IgD-negative memory B cell (primary cell): ENCODE measurements at regions not wholly inside any gene's neighbourhood (a gene's known extent, or its start where the extent isn't known, plus 50 kb on each side); places are given as distances from the start of the nearest gene placed in this dataset.

Source experiments
- H3K27ac Mint-ChIP-seq, 3 donors: one replicate each; pipeline ENCODE4 v1.8.0; 2020 to 2022; ENCODE audit warnings: mild to moderate bottlenecking in 3 of 3, mixed read lengths in 3 of 3, moderate library complexity in 1 of 3
- H3K27me3 Mint-ChIP-seq: one replicate; pipeline ENCODE4 v1.8.0; 2021; ENCODE audit warnings: mixed read lengths
- H3K36me3 Mint-ChIP-seq: one replicate; pipeline ENCODE4 v1.8.0; 2020; ENCODE audit warnings: mild to moderate bottlenecking, mixed read lengths
- H3K4me1 Mint-ChIP-seq, 3 donors: one replicate each; pipeline ENCODE4 v1.8.0; 2020 to 2022; ENCODE audit warnings: mixed read lengths in 3 of 3, mild to moderate bottlenecking in 1 of 3
- H3K4me3 Mint-ChIP-seq, 4 donors: one replicate each; pipeline ENCODE4 v1.8.0; 2020 to 2022; ENCODE audit warnings: mild to moderate bottlenecking in 4 of 4, mixed read lengths in 4 of 4, moderate library complexity in 3 of 4
- H3K9me3 Mint-ChIP-seq, 3 donors: one replicate each; pipeline ENCODE4 v1.8.0; 2020 to 2021; ENCODE audit warnings: mixed read lengths in 3 of 3, mild to moderate bottlenecking in 1 of 3

DNA sequence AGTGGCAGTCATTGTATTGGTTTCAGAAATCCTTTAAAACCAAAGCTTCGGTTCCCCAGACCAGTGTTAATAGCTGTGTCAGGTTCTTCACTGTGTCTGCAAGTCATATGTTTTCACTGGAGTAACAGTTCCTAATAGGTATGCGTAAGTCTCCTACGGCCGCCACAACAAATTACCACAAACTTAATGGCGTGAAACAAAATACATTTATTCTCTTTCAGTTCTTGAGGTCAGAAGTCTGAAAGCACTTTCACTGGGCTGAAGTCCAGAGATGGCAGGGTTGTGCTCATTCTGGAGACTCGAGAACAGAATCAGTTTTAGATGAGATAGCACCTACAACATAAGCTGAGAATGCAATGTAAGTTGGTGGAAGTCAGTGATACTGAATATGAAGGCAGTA is 556.2 kb downstream of the TLE4 start:
- peaks cover 4% of the 10 kb centered on the region for H3K27me3 Mint-ChIP-seq
- no peak overlapping the region for H3K4me3 Mint-ChIP-seq
- peaks cover 9 to 18% (median 16%) of the 10 kb centered on the region in 3 donors for H3K4me1 Mint-ChIP-seq
- peak overlapping the region in 1 of 3 donors; percentile 44 for H3K27ac Mint-ChIP-seq
- peaks cover 3% of the 10 kb centered on the region for H3K36me3 Mint-ChIP-seq
- H3K9me3 Mint-ChIP-seq = no peaks in the 10 kb centered on the region

DNA sequence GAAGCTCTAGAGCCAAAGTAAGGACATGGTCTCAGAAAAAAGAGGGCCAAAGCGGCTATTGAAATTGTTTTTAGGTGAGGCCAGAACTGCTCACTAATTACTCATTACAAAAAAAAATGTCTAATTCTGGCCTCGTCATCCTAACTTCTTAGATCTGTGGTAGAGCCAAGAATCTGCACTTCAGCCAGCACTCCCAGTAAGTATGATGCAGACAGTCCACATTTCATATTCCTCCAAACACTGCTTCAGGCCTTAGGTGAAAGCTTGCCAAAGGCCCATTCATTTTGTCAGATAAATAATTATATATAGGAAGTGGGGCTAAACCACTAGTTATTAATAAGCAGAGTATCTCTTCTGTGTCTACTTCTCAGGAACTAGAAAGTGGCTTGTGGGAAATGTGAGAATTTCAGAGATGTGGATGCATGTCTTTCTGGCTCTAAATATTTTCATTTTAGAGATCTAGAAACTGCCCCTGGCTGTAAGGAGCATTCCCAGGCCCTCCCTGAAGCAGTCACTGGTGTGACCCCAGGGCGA is 554.0 kb downstream of the TLE4 start:
- H3K36me3 Mint-ChIP-seq = peaks cover 1% of the 10 kb centered on the region
- H3K4me1 Mint-ChIP-seq = peaks cover 1 to 13% (median 7%) of the 10 kb centered on the region in 3 donors
- H3K9me3 Mint-ChIP-seq = no peaks in the 10 kb centered on the region
- no peak overlapping the region for H3K4me3 Mint-ChIP-seq
- H3K27ac Mint-ChIP-seq = no peak overlapping the region
- H3K27me3 Mint-ChIP-seq = peaks cover 4% of the 10 kb centered on the region

DNA sequence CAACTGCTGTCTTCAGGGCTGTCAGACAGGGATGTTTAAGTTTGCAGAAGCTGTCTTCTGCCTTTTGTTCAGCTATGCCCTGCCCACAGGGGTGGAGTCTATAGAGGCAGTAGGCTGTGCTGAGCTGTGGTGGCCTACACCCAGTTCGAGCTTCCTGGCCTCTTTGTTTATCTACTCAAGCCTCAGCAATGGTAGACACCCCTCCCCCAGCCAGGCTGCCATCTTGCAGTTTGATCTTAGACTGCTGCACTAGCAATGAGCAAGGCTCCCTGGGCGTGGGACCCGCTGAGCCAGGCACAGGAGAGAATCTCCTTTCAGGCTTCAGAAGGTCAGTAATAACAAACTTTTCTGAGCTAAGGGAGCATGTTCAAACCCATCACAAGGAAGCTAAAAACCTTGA is 545.3 kb downstream of the TLE4 start:
- Mint-ChIP-seq H3K4me1 (peaks cover 4 to 15% (median 4%) of the 10 kb centered on the region in 3 donors), H3K9me3 (peaks cover 0 to 9% (median 5%) of the 10 kb centered on the region in 3 donors), H3K4me3 (peak overlapping the region in 1 of 4 donors; percentile 39), H3K36me3 (peaks cover 3% of the 10 kb centered on the region), H3K27me3 (no peaks in the 10 kb centered on the region), H3K27ac (no peak overlapping the region)

DNA sequence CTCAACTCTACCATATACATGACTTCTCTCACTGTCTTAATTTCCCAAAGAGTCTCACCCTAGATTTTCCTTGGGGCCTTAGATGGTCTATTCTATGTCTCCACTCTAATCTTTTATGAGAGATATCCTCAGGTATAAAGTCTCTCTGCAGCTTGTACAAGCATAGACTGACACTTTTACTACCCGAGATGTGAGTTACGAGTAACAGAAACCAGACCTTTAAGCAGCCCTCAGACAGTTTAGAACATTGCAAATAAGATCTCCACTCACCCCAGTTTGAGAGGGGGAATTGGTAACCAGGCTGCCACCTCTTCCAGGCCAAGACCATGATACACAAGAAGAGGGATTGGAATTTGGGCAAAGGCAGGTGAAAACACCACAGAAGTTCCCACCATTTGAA is 542.5 kb downstream of the TLE4 start:
- H3K4me1 Mint-ChIP-seq = peaks cover 8 to 27% (median 11%) of the 10 kb centered on the region in 3 donors
- no peak overlapping the region for H3K4me3 Mint-ChIP-seq
- peaks cover 0 to 14% (median 5%) of the 10 kb centered on the region in 3 donors for H3K9me3 Mint-ChIP-seq
- H3K36me3 Mint-ChIP-seq = peaks cover 3% of the 10 kb centered on the region
- no peaks in the 10 kb centered on the region for H3K27me3 Mint-ChIP-seq
- H3K27ac Mint-ChIP-seq = no peak overlapping the region

DNA sequence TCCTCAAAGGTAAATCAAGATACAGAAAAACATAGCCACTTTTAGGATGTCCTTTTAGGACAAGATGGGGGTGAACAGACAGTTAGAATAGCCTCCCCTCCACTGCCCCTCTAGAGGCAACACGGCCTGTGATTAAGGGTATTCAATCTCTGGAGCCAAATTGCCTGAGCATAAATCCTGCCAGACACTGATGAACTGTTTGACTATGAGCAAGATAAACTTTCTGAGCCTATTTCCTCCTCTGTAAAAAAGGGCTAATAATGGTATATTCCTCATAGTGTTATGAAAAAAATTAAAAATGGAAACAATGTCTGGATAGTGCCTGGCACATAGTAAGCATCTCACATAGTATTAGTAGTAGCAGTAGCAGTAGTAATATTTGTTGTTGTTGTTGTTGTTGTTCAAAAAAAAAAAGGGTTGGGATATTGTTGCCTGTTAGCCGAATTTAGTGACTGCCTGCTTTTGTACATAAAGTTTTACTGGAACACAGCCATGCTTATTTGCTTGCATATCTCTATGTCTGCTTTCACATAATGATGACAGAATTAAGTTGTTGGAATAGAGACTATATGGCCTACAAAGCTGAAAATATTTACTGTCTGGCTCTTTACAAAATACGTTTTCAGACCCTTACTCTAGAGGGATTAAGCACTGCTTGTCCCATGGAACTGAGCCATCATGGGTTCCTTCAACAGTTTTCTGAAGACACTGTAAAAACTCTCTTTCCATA is 536.3 kb downstream of the TLE4 start:
- Mint-ChIP-seq H3K27ac (peak overlapping the region in 1 of 3 donors; percentile 47), H3K4me1 (peaks cover 4 to 12% (median 11%) of the 10 kb centered on the region in 3 donors), H3K9me3 (peaks cover 0 to 9% (median 0%) of the 10 kb centered on the region in 3 donors), H3K36me3 (no peaks in the 10 kb centered on the region), H3K27me3 (no peaks in the 10 kb centered on the region), H3K4me3 (no peak overlapping the region)

DNA sequence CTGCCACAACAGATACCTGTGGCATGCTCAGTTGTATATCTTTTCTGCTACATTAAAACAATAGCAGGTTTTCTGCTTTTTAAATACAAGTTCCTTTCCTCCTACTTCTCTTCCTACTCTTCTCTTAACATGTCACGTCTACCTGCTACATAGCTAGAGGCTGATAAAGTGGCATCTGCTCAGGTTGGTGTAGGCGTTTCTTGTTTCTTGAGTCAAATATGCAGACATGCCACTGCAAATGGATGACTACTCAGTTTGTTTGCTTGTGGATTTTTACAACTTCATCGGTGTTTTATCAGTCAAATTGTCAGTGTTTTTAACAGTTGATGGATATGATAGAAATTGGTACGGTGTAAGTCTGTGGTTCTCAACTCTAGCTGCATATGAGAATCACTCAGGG is 525.7 kb downstream of the TLE4 start:
- no peaks in the 10 kb centered on the region for H3K27me3 Mint-ChIP-seq
- no peaks in the 10 kb centered on the region for H3K9me3 Mint-ChIP-seq
- H3K4me1 Mint-ChIP-seq = peaks cover 8 to 14% (median 12%) of the 10 kb centered on the region in 3 donors
- H3K27ac Mint-ChIP-seq = no peak overlapping the region
- H3K4me3 Mint-ChIP-seq = peak overlapping the region in 1 of 4 donors; percentile 39
- H3K36me3 Mint-ChIP-seq = no peaks in the 10 kb centered on the region

DNA sequence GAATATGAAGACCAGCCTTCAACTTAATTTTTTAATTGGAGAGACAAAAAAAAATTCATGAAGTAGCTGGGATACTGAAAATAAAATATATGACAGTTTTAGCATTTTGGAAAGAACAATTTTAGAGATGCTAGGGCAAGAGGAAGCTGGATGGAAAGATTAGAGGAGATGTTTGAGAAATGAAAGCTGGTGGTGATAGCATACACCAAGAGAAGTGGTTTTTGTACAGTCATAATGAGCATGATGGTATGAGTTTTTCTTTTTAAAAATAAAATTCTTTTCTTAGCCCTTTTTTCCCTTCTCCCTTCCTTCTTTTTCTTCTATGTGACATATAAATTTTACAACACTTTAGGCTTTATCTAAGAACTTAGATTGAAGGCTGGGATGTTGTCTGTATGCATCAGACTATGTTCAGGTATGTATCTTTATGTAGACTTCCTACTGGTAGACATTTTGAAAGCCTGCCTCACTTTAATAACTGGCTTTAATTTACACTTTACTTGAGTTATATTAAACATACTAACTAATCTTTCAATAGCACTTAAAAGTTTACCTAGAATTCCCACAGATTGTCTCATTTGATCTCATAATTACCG is 522.5 kb downstream of the TLE4 start:
- no peaks in the 10 kb centered on the region for H3K27me3 Mint-ChIP-seq
- H3K4me3 Mint-ChIP-seq = peak overlapping the region in 1 of 4 donors; percentile 59
- H3K4me1 Mint-ChIP-seq = peaks cover 8 to 21% (median 12%) of the 10 kb centered on the region in 3 donors
- H3K36me3 Mint-ChIP-seq = no peaks in the 10 kb centered on the region
- H3K27ac Mint-ChIP-seq = peak overlapping the region in 2 of 3 donors; percentile 10 to 28
- no peaks in the 10 kb centered on the region for H3K9me3 Mint-ChIP-seq

DNA sequence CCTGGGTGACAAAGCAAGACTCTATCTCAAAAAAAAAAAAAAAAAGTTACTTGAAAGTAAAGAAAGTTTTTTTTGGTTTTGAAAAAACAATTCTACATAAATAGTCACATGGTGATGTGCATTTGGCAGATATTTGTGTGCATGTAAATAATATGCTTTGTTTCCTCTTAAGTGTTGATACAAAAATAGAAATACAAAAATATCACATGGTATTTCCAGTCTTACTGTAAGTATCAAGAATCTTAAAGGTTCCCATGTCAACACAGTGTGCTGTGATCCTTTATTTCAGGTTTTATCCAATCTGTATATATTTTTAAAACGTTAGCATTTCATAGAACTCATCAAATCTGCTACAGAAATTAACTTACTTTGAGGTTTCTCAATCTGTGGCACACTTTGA is 521.9 kb downstream of the TLE4 start:
- Mint-ChIP-seq H3K27me3 (no peaks in the 10 kb centered on the region), H3K4me3 (peak overlapping the region in 1 of 4 donors; percentile 71), H3K36me3 (no peaks in the 10 kb centered on the region), H3K9me3 (no peaks in the 10 kb centered on the region), H3K27ac (peak overlapping the region in 1 of 3 donors; percentile 28), H3K4me1 (peaks cover 8 to 21% (median 12%) of the 10 kb centered on the region in 3 donors)

DNA sequence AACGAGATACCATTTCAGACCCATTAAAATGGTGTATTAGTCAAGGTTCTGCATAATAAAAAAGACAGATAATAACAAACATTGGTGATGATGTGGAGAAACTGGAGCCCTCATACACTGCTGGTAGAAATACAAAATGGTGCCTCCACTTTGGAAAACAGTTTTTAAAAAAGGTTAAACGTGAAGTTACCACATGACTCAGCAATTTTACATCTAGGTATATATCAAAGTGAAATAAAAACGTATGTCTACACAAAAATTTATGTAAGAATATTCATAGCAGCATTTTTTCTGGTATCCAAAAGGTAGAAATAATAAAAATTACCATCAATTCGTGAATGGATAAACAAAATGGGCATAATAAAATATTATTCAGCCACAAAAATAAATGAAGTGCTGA is 519.8 kb downstream of the TLE4 start:
- Mint-ChIP-seq H3K4me1 (peaks cover 18 to 31% (median 22%) of the 10 kb centered on the region in 3 donors), H3K36me3 (no peaks in the 10 kb centered on the region), H3K27ac (no peak overlapping the region), H3K4me3 (no peak overlapping the region), H3K27me3 (no peaks in the 10 kb centered on the region), H3K9me3 (no peaks in the 10 kb centered on the region)

DNA sequence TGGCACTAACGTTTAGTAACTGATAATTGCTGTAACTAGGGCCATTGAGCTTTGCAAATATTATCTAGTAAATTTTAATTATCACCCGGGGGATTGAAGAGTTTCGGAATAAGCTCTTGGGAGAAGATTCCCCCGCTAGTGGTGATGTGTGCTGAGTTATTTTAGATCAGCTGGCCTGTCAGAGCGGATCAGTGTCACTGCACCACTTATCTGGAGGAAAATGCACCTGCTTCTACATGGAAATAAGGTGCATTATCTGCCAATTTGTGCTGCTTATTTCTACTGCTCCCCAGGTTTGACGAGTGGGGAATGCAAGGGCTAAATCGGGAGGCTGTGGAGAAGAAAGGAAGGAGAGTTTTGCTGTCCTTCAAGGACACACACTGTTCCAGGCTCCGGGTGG is 518.6 kb downstream of the TLE4 start:
- H3K36me3 Mint-ChIP-seq = no peaks in the 10 kb centered on the region
- H3K27me3 Mint-ChIP-seq = no peaks in the 10 kb centered on the region
- H3K4me3 Mint-ChIP-seq = no peak overlapping the region
- H3K4me1 Mint-ChIP-seq = peaks cover 25 to 37% (median 30%) of the 10 kb centered on the region in 3 donors
- no peak overlapping the region for H3K27ac Mint-ChIP-seq
- no peaks in the 10 kb centered on the region for H3K9me3 Mint-ChIP-seq

DNA sequence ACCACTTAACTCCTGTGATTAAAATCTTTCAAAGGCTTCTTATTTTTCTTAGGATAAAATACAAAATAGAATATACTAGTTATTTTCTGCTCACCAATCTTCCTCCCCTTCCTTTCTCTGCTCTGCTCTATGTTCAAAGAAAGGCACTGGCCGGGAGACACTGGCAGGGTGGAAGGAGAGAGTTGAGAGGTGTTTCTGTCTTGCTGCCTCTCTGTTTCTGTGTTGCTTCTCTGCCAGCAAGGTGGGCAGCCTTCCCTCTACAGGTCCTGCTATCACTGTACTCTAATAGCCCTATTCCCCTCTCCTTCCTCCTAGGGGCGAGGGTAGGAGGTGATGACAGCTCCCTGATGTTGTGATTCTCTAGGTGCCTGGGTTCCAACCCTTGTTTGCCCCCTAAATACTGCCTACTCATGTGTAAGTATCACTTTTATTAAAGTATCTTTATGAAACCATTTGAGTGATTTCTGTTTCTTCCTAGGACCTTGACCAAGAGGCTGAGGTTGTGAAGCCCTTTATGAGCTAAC is 515.1 kb downstream of the TLE4 start:
- peak overlapping the region in 2 of 3 donors; percentile 18 to 68 for H3K27ac Mint-ChIP-seq
- H3K4me1 Mint-ChIP-seq = peaks cover 29 to 35% (median 33%) of the 10 kb centered on the region in 3 donors
- H3K9me3 Mint-ChIP-seq = no peaks in the 10 kb centered on the region
- H3K36me3 Mint-ChIP-seq = peaks cover 2% of the 10 kb centered on the region
- peak overlapping the region in 2 of 4 donors; percentile 23 to 61 for H3K4me3 Mint-ChIP-seq
- no peaks in the 10 kb centered on the region for H3K27me3 Mint-ChIP-seq

DNA sequence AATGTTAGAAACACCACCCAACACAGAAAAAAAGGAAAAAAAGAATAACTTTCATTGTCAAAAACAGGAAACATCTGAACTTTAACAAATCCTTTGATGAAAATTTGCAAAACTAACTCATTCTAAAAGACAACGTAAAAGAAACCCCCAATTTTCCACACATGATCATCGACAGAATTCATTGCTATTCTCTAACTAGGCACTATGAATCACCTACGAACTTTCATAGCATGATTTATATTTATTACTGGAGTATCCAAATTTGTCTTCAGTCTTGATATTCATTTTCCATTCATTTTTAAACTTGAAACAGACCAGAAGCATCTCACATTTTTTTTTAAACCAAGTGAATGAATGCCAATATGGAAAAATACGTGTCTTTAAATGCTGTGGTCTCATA is 514.6 kb downstream of the TLE4 start:
- Mint-ChIP-seq H3K27ac (peak overlapping the region in 2 of 3 donors; percentile 12 to 18), H3K9me3 (no peaks in the 10 kb centered on the region), H3K27me3 (no peaks in the 10 kb centered on the region), H3K36me3 (peaks cover 2% of the 10 kb centered on the region), H3K4me1 (peaks cover 31 to 37% (median 35%) of the 10 kb centered on the region in 3 donors), H3K4me3 (peak overlapping the region in 3 of 4 donors; percentile 8 to 86 (median 41))

DNA sequence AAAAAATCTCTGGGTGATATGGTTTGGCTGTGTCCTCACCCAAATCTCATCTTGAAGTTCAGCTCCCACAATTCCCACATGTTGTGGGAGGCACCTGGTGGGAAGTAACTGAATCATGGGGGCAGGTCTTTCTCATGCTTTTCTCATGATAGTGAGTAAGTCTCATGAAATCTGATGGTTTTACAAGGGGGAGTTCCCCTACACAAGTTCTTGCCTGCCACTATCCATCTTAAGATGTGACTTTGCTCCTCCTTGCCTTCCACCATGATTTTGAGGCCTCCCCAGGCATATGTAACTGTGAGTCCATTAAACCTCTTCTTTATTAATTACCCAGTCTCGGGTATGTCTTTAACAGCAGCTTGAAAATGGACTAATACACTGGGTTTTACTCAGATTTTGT is 513.9 kb downstream of the TLE4 start:
- Mint-ChIP-seq H3K27me3 (no peaks in the 10 kb centered on the region), H3K9me3 (peaks cover 0 to 2% (median 0%) of the 10 kb centered on the region in 3 donors), H3K4me3 (peak overlapping the region in 1 of 4 donors; percentile 80), H3K36me3 (peaks cover 2% of the 10 kb centered on the region), H3K4me1 (peaks cover 36 to 39% (median 37%) of the 10 kb centered on the region in 3 donors), H3K27ac (no peak overlapping the region)

DNA sequence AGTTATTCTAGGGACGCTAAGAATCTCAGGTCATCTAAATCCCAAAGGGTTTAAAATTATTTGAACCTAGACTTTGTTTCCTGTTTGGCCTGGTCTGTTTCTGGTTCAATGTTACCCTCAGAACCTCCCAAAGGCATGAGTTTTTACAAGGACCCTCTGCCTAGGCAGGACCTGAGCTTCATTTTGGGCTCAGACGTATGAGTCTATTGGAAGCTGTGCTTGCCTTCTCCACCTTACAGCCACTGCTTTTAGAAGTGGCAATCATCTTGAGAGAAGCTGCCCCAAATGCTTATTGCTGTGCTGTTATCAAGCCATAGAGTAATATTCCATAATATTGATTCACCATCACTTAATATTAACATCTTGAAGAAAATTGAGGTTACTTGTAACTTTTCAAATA is 510.4 kb downstream of the TLE4 start:
- Mint-ChIP-seq H3K27ac (peak overlapping the region; percentile 69 to 78 (median 74)), H3K4me3 (peak overlapping the region; percentile 66 to 89 (median 76)), H3K4me1 (peaks cover 27 to 42% (median 36%) of the 10 kb centered on the region in 3 donors), H3K9me3 (peaks cover 0 to 2% (median 2%) of the 10 kb centered on the region in 3 donors), H3K36me3 (peaks cover 2% of the 10 kb centered on the region), H3K27me3 (no peaks in the 10 kb centered on the region)

DNA sequence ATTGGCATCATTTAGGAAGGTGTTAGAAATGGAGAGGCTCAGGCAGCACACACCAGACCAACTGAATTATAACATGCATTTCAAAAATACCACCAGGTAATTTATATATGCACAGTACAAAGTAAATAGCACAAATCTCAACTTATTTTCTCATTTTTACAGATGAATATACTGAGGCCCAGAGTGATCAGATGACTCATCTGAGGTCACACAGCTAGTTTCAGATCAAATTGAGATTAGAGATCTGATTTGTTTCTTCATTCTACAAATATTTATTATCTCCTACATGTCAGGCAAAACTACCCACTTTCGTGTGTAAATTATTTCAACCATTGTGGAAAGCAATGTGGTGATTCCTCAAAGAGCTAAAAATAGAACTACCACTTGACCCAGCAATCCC is 507.1 kb downstream of the TLE4 start:
- Mint-ChIP-seq H3K4me3 (no peak overlapping the region), H3K27me3 (no peaks in the 10 kb centered on the region), H3K9me3 (peaks cover 0 to 2% (median 2%) of the 10 kb centered on the region in 3 donors), H3K4me1 (peaks cover 20 to 41% (median 31%) of the 10 kb centered on the region in 3 donors), H3K36me3 (peaks cover 2% of the 10 kb centered on the region), H3K27ac (no peak overlapping the region)
